OCI-LY1 (cell line): ENCODE measurements at regions not wholly inside any gene's neighbourhood (a gene's known extent, or its start where the extent isn't known, plus 50 kb on each side); places are given as distances from the start of the nearest gene placed in this dataset.

Source experiments
- EZH2 ChIP-seq: fragments of 200-600 bp; sonication (generic), shearing (Covaris generic); IDR thresholded peaks from 2 replicates; pipeline ENCODE4 v1.8.0; 2017; ENCODE audit warnings: borderline replicate concordance, mixed run types, mild to moderate bottlenecking, antibody characterized with exemption, low read length, moderate library complexity, mixed read lengths
- TF ChIP-seq, protein P1 (sequence below): fragments of 200-600 bp; sonication (generic), shearing (Covaris generic); IDR thresholded peaks from 2 replicates; pipeline ENCODE4 v1.5.1; 2017; ENCODE audit warnings: mild to moderate bottlenecking, antibody characterized with exemption, low read length, moderate library complexity, mixed read lengths

DNA sequence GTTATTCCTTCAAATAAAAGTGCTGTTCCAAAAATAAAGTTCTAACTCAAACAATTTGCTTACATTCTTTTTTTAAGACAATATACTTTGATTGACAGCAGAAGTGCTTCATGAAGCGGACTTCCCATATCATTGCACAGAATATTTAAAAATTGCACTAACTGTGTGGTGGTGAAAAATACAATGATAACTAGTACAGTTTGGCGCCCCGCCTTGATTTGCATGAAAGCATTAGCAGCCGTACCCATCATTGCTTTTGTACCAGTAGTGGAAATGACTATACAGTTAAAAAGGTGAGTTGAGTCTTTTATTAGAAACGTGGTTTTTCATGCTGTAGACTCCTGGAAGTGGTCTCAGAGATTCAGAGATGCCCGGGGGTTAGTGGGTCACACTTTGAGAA, 69.5 kb upstream of the MAP3K1 start:
- TF ChIP-seq, protein P1, sequence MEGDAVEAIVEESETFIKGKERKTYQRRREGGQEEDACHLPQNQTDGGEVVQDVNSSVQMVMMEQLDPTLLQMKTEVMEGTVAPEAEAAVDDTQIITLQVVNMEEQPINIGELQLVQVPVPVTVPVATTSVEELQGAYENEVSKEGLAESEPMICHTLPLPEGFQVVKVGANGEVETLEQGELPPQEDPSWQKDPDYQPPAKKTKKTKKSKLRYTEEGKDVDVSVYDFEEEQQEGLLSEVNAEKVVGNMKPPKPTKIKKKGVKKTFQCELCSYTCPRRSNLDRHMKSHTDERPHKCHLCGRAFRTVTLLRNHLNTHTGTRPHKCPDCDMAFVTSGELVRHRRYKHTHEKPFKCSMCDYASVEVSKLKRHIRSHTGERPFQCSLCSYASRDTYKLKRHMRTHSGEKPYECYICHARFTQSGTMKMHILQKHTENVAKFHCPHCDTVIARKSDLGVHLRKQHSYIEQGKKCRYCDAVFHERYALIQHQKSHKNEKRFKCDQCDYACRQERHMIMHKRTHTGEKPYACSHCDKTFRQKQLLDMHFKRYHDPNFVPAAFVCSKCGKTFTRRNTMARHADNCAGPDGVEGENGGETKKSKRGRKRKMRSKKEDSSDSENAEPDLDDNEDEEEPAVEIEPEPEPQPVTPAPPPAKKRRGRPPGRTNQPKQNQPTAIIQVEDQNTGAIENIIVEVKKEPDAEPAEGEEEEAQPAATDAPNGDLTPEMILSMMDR: no peak
- no peak for TF ChIP-seq EZH2
